Fibroblast of upper back skin (primary cell): ENCODE measurements at regions not wholly inside any gene's neighbourhood (a gene's known extent, or its start where the extent isn't known, plus 50 kb on each side); places are given as distances from the start of the nearest gene placed in this dataset.
"Not testable (repeated sequence)": the region's sequence is repeated elsewhere in the genome, so short reads cannot be mapped to it uniquely, and the experiment has no call there.

Source experiments
- DNase-seq: peaks from one replicate; pipeline ENCODE4 v3.0.0-alpha.2; 2013

DNA sequence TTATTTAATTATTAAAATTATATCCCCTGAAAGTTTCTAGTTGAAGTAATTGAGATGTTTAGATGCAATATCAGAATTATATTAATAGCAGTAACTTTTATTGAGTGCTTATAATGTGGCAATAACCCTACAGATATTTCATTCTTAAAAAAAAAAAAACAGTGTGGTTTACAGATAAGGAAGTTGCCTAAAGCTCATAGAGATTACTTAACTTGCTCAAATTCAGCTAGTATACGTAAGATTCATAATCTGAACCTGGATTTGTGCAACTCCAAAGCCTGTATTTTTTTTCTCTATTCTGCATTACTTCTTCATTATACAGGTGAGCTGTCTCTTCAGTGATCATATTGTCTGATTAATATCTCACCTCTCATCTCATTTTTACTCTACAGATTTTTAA lies 156.0 kb upstream of the PTBP2 start:
- no peak for DNase-seq

DNA sequence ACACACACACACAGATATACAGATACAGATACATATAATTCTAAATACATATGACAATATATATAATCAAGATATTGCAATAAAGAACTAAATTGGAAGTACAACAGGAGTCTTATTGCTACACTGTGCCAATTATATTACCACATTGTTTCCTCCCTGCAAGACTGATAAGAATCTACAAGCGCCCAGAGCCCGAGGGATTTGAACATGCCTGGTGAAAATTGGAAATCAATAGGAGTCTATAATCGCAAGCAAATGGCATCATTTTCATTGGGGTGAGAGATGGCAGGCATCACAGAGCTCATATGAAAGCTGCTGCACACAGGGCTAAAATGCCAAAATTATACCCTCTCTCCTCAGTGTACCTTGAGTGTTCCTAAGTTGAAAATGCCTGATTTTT lies 152.9 kb upstream of the PTBP2 start:
- no peak for DNase-seq

DNA sequence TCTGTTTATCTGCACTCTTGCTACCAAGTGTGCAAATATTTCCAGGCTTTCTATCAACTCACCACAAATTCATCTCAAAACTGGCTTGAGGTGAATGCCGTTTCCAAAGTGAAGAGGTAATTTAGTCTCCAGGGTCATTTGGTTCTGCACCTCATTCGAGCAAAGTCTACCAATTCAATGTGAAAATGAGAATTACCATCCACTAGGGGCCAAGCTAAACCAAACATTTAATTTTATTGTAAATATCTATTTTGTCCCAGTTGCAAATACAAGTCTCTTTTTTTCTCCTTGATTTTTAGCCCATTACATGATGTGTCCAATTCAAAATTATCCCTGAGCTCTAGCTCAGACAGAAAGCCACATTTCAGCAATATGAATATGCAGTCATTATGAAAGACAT lies 152.3 kb upstream of the PTBP2 start:
- no peak for DNase-seq

DNA sequence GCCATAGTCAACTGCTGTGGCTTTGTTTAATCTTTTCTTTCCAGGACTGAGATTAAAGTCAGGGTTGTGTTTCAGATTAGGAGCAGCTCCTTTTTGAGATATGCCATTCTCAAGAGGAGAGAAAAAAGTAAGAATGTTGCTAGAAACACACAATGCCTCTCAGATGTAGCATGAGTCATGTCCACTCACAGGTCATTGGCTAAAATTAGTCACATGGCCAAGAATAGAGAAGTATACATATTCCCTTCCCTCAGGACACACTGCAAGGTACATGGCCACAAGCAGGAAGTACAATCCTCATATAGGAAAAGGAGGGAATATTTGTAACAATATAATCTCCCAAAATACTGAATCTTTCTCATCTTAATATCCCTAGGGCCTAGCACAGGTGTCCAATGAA lies 141.9 kb upstream of the PTBP2 start:
- peak; percentile 4 for DNase-seq

DNA sequence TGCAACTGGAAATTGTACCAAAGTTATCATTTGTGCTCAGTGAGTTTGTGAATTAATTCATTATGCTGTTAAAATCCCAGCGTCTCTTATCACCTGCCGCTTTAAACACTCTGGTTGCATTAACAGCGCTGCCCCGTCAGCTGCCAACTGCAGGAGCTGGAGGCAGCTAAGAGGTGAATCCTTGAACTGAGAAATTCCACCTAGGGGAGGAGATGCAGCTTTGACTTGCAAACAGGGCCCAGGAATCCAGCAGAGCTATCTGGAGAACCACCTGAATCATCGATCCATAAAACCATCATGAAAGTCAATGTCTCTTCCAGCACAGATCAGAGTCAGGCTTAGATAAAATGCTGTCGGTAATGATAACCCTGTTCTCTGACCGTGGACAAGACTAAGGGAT lies 140.7 kb upstream of the PTBP2 start:
- DNase-seq: no peak

DNA sequence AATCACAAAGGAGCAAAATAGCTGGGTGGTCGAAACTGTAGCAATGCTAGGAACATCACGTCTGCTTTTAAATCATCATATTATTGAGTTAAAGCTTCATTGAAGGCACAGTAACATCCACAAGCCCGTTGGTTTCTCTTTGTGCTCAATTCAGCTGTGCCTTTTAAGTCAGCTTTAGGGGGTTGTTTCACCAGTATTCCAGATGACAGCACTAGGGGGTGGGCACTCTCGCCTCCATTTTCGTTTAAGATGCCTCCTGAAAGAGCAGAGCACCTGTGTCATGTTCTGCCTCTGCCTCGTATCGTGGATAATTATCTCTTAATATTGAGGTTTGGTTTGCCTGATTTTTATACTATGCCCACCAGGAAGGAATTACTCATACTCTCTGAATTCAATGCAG lies 139.8 kb upstream of the PTBP2 start:
- no peak for DNase-seq

DNA sequence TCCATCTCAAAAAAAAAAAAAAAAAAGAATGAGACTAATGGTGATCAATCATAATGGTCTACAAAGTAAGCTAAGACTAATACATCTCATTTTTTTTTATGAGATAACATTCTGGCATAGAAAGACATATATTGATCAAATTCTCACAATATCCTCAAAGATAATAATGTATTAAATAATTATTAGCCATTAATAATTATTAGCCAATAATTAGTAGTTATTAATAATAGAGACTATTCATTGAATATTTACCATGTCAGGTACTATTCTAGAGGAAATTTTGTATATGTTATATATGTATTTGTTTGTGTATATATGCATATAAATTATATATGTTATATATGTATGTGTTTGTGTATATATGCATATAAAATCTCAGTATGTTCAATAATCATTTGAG lies 137.7 kb upstream of the PTBP2 start:
- no peak for DNase-seq

DNA sequence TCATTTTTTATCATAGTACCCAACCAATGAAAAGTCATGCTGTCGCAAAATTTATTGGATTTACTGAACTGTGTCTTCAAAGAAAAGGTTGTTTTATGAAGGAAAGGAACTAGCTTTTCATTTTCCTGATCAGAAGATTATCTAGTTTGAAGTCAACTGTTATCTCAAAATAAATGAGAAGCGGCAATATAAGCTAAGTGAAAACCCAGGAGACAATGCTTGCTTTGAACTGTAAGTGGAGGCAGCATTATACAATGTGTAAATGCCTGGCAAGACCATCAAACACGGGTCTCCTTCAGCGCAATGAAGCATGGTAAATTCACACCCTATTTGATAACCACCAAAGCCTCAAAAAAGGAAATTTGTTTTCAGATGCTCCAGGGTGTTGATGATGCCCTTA lies 134.4 kb upstream of the PTBP2 start:
- DNase-seq: no peak

DNA sequence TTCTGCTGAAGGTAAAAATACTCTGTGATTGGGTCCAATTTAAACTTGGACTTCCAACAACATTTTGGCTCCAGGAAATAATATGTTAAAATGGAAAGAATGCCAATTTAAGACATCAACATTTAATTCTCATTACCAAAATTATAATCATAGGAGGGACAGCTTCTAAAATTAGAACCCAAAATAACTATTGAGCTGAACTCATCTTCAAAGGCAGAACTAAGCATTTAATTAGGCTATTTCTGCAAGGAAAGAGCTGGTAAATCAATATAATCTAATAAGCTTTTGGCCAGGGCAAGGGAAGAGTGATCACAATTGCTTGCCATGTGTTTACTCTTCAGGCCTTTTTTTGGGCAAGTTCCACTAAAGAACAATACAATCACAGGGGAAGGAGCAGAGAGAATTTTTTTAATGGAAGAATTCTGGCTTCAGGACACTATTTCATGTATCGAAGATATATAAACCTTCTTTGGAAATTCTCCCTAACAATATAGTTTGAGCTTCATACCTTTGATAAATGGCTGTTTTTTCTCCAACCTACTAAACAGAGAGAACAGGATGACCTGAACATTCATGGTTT lies 133.1 kb upstream of the PTBP2 start:
- no peak for DNase-seq

DNA sequence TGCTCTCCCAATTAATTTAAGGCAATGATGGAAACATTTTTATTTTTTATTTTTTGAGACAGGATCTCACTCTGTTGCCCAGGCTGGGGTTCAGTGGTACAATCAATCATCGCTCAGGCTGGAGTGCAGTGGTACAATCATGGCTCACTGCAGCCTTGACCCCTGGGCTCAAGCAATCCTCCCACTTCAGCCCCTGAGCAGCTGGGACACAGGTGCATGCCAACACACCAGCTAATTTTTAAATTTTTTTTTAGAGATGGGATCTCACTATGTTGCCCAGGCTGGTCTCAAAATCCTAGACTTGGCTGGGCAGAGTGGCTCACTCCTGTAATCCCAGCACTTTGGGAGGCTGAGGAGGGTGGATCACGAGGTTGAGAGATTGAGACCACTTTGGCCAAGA lies 126.1 kb upstream of the PTBP2 start:
- not testable (repeated sequence) for DNase-seq

DNA sequence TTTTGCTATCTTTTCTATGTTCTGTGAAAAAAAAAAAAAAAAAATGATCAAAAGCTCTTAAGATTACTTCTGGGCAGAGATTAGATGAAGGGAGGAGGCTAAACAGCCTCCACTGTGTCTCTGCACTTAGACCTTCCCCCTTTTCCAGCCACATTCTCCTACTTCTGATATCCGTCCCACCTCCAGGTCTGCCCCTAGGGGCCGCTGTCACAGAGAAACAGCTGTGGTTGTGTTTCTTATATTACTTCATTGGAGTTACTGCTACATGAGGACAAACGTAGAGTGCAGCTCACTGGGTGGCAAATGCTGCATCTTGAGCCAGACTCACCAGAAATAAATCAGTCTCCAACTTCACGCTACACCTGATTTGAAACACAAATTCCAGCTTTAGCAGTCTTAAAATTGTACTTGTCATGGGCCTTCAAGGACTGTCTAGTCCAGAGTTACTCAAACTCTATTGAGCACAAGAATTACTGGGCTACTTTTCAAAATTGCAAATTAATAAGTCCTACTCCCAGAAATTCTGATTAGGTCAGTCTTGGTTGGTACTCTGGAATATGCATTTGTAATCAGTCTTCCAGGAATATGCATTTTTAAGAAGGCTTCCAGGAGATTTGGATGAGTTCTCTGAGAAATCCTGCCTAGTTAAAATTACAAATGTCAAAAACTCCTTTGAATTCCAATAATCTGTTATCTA lies 125.2 kb upstream of the PTBP2 start:
- peak; percentile 20 for DNase-seq

DNA sequence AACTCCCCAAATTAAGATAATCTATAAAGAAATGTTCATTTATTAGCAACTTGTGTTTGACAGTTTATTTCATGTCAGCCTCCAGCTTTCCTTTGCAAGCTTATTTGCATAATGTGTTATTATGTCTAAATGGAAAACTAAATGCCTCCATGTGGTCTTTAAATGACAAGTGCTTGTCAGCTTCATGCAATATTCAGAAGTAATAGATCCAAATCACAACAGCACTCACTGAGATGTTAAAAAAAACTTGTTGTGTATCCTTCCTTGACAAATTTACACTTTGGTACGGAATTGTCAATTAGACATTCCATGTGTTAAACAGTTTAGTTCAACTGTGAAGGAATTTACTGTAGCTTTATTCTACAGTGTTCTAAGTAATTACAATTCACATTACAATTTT lies 124.4 kb upstream of the PTBP2 start:
- no peak for DNase-seq

DNA sequence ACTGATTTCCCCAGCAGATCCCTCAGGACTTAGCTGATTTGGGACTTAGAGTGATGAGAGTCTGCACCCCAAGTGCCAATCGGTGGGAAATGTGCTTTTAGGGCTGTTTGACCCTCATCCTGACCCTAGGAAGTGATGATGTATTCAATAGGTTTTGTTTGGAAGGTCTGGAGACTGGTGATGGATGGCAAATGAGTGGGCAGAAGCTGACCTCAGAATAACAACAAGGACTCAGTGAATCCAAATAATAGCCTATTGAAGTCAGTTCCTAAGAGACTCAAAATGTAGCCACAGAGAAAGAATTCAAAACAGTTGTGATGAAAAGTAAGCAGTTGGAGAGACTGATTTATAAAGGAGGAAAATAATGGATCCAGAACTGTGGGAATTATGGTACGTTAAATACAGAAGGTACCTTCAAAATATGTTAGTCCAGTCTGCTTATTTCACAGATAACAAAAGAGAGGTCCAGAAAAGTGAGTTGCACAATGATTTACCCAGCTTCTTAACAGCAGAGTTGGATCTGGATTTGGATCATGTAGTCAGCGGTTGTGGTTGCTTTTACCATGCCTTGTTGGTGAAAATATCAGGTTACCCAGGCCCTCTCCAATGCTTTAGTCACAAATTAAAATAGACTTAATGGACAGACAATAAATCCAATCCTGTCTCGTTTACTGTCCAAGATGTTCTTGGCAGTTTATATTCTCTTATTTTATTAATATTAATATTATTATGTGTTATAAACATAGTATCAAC lies 123.0 kb upstream of the PTBP2 start:
- peak; percentile 24 for DNase-seq

DNA sequence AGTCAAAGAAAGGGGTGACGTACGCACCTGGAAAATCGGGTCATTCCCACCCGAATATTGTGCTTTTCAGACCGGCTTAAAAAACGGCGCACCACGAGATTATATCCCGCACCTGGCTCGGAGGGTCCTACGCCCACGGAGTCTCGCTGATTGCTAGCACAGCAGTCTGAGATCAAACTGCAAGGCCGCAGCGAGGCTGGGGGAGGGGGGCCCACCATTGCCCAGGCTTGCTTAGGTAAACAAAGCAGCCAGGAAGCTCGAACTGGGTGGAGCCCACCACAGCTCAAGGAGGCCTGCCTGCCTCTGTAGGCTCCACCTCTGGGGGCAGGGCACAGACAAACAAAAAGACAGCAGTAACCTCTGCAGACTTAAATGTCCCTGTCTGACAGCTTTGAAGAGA lies 117.0 kb upstream of the PTBP2 start:
- DNase-seq: not testable (repeated sequence)

DNA sequence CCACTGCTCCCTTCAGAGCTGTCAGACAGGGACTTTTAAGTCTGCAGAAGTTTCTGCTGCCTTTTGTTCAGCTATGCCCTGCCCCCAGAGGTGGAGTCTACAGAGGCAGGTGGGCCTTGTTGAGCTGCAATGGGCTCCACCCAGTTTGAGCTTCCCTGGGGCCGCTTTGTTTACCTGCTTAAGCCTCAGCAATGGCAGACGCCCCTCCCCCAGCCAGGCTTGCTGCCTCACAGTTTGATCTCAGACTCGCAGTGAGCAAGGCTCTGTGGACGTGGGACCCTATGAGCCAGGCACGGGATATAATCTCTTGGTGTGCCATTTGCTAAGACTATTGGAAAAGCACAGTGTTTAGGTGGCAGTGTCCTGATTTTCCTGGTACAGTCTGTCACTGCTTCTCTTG lies 104.2 kb upstream of the PTBP2 start:
- not testable (repeated sequence) for DNase-seq

DNA sequence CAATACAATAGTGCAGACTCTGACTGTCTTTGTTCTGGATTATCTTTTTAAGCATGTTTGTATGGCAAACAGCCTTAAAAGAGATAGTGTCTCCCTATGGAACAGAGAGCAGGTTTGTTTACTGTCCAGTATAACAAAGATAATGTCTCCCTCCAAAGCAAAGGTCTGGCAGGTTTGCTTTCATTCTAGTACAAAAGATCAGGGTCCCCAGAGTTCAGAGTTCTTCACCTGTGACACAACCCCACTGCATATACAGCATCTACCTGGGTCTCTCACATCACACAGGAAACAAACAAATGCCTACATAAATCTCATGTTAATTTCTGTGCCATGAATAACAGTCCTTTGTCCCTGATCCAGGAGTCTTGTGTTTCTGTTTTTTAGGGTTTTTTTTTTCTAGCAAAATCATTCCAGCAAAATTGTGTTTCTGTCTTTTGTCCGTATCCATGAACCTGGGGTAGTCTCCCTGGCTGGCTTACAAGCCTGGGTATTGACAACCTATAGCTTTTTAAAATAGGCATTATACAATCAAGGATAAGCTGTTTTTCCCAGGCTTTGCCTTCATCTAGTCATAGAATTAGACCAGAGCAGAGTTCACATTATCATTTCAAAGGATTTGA lies 89.4 kb upstream of the PTBP2 start:
- DNase-seq: no peak

DNA sequence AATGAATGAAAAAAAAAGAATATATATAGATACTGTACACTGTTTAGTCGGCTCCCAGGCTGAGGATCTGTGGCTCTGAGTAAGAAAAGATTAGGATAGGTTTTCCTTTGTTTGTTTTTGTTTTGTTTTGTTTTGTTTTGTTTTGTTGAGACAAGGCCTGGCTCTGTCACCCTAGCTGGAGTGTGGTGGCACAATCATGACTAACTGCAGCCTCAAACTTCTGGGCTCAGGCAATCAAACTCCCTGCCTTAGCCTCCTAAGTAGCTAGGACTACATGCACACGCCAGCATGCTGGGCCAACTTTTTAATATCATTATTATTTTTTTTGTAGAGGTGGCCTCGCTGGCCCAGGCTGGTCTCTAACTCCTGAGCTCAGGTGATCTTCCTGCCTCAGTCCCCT lies 87.9 kb upstream of the PTBP2 start:
- DNase-seq: no peak

DNA sequence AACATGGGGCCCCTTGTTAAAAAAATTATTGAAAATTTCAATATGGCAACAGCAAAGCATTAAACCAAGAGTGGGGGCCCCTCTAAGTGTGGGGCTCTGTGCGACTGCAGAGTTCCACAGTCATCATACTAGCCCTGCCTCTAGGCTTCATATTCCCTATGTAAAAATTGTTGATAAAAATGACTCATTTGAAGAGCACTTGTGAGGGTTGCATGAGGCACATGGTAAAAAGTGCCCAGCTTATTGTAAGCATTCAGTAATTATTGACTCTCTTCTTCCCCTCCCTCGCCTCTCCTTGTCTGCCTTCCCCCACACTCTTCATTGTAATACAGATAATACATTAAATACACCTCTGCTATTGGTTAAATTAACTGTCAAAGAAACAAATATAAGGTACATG lies 86.7 kb upstream of the PTBP2 start:
- no peak for DNase-seq

DNA sequence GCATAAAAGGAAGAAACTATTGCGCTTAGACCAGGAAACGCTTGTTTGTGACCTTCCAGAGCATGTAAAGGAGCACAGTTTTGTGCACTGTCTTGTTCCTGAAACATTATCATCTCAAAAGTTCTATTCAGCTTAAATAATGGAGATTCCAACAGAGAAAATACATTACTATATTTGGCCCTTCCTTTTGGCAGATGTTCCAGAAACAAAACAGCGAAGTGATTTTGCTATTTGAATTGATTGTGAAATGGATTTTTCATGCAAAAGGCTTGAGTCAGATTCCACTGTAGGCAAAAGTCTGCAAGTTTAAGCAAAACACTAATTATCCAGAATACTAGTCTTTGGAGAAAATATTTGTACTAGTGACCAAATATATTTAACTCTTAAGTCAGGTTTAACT lies 80.3 kb upstream of the PTBP2 start:
- DNase-seq: peak; percentile 43

DNA sequence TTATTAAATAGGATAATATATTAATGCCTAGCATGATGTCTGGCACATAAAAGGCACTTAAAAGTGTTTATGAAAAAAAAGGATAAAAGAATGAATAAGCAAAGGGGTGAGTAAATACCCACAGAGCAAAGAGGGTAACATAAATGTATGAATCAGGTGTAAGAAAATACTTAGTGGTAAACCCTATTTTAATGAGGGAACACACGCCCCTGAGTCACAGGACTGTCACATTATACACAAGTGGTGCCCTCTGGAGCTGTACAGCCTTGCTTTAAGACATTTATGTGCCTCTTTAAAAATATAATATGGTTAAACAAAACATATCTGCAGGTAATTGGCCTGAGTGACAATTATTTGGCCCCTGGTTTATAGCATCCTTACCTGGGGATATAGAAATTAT lies 78.1 kb upstream of the PTBP2 start:
- DNase-seq: no peak

DNA sequence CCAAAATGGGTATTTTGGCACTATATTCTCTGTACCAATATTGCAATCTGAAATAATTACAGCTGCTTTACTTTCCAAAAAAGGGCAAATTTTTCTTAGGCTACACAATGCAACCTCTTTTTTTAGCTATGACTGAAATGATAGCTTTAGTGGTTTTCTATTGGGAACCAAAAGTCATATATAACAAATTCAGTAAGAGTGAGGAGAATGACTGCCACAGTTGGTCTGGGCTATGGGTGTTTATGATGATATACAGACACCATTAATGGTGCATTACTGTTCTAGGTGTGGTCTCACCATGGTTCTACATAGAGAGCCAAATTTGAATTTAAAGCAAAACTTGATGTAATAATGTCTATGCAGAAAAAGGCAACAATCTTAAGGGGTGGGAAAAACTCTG lies 72.3 kb upstream of the PTBP2 start:
- DNase-seq: no peak

DNA sequence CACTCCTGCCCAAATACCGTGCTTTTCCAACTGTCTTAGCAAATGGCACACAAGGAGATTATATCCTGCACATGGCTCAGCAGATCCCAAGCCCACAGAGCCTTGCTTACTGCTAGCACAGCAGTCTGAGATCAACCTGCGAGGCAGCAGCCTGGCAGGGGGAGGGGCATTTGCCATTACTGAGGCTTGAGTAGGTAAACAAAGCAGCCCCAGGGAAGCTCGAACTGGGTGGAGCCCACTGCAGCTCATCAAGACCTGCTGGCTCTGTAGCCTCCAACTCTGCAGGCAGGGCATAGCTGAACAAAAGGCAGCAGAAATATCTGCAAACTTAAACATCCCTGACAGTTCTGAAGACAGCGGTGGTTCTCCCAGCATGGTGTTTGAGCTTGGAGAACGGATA lies 70.1 kb upstream of the PTBP2 start:
- DNase-seq: no peak

DNA sequence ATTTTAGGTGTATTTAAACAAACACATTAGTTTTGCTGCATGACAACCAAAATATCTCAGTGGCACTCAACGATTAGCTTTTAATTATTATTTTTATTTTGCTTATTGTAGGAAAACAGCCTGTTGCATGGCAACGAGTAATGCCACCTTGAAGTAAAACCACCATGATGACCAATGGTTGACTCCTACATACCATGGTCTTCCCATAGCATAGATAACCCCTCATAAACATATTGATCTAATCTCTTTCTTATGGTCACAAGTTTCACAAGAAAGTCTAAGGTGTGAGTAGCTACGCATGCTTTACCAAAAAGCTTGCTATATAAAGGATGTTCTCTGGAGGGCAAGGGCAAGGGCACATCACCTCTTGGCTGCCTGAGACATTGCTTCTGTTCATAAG lies 61.5 kb upstream of the PTBP2 start:
- no peak for DNase-seq

DNA sequence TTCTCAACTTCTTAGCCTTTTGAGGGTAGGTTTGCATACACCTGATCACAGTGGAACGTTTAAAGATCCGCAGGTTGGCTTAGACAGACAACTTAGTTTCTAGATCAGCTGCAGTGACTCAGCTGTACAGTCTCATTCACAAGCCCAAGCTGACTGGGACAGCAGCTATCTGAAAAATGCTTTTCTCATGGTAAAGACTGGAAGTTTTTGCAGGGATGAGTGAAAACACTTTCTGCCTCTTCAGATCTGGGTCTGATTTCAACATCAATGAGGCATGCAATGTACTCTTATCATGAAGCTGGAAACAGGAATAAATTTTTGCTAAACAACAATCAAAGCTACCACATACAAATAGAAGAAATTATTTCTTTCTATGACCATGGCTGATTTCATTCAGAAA lies 61.1 kb upstream of the PTBP2 start:
- peak; percentile 27 for DNase-seq
